Mesenchymal stem cell (in vitro differentiated cells and primary cell): ENCODE measurements at regions not wholly inside any gene's neighbourhood (a gene's known extent, or its start where the extent isn't known, plus 50 kb on each side); places are given as distances from the start of the nearest gene placed in this dataset.

ENCODE experiments used
- DNase-seq: peaks from one replicate; pipeline ENCODE4 v3.0.0-alpha.2; 2013
- H2AFZ ChIP-seq: one replicate; pipeline ENCODE4 v1.6.1; 2013; ENCODE audit warnings: low read depth, mild to moderate bottlenecking, control low read depth, inconsistent platforms, low read length, moderate library complexity
- H2AK5ac ChIP-seq: 2 replicates; pipeline ENCODE4 v1.6.1; 2013; ENCODE audit warnings: low read length, moderate library complexity, mild to moderate bottlenecking, inconsistent platforms; ENCODE audit not compliant: severe bottlenecking
- H2BK120ac ChIP-seq: one replicate; pipeline ENCODE4 v1.6.1; 2013; ENCODE audit warnings: low read depth, mild to moderate bottlenecking, inconsistent platforms, low read length, moderate library complexity
- H2BK12ac ChIP-seq, 2 experiments: one replicate each; pipeline ENCODE4 v1.6.1; 2013; ENCODE audit warnings: inconsistent platforms in 2 of 2, low read length in 2 of 2, mild to moderate bottlenecking in 2 of 2, moderate library complexity in 2 of 2, control low read depth in 1 of 2
- H2BK15ac ChIP-seq: one replicate; pipeline ENCODE4 v1.6.1; 2013; ENCODE audit warnings: mild to moderate bottlenecking, low read depth, inconsistent platforms; ENCODE audit not compliant: poor library complexity, severe bottlenecking
- H2BK5ac ChIP-seq: 2 replicates; pipeline ENCODE4 v1.6.1; 2013; ENCODE audit warnings: low read depth, mild to moderate bottlenecking, low read length, control low read depth, inconsistent platforms; ENCODE audit not compliant: poor library complexity, severe bottlenecking
- H3K14ac ChIP-seq, 2 experiments: one replicate each; pipeline ENCODE4 v1.6.1; 2013; ENCODE audit warnings: inconsistent platforms in 2 of 2, low read length in 2 of 2, control low read depth in 1 of 2, mild to moderate bottlenecking in 1 of 2, moderate library complexity in 1 of 2
- H3K18ac ChIP-seq, 2 experiments: one replicate each; pipeline ENCODE4 v1.6.1; 2013; ENCODE audit warnings: inconsistent platforms in 2 of 2, low read length in 2 of 2, control low read depth in 1 of 2, low read depth in 1 of 2, mild to moderate bottlenecking in 1 of 2
- H3K23ac ChIP-seq, 2 experiments: one replicate each; pipeline ENCODE4 v1.6.1; 2013; ENCODE audit warnings: inconsistent platforms in 2 of 2, low read length in 2 of 2, mild to moderate bottlenecking in 2 of 2, moderate library complexity in 2 of 2, control low read depth in 1 of 2
- H3K27ac ChIP-seq: 2 replicates; pipeline ENCODE4 v1.5.1; 2013; ENCODE audit warnings: mild to moderate bottlenecking, moderate library complexity, low read length, control low read depth, inconsistent platforms; ENCODE audit not compliant: poor library complexity, severe bottlenecking
- H3K27me3 ChIP-seq, 2 experiments: 2 replicates each; pipeline versions ENCODE4 v1.6.1 to v1.7.0; 2013; ENCODE audit warnings: low read length in 2 of 2, mild to moderate bottlenecking in 2 of 2, moderate library complexity in 2 of 2, control low read depth in 1 of 2, inconsistent platforms in 1 of 2; ENCODE audit not compliant: control insufficient read depth in 1 of 2, insufficient read depth in 1 of 2
- H3K36me3 ChIP-seq, 2 experiments: 2 replicates each; pipeline versions ENCODE4 v1.6.1 to v1.7.0; 2013; ENCODE audit warnings: low read length in 2 of 2, control low read depth in 1 of 2, inconsistent platforms in 1 of 2, low read depth in 1 of 2, mild to moderate bottlenecking in 1 of 2; ENCODE audit not compliant: insufficient read depth in 2 of 2, control insufficient read depth in 1 of 2
- H3K4ac ChIP-seq, 2 experiments: one replicate each; pipeline ENCODE4 v1.6.1; 2013; ENCODE audit warnings: inconsistent platforms in 2 of 2, low read length in 2 of 2, mild to moderate bottlenecking in 2 of 2, moderate library complexity in 2 of 2, control low read depth in 1 of 2, low read depth in 1 of 2
- H3K4me1 ChIP-seq: 2 replicates; pipeline ENCODE4 v1.6.1; 2013; ENCODE audit warnings: low read depth, low read length, control low read depth; ENCODE audit not compliant: control insufficient read depth, insufficient read depth
- H3K4me2 ChIP-seq: 2 replicates; pipeline ENCODE4 v1.6.1; 2013; ENCODE audit warnings: low read length, mild to moderate bottlenecking, inconsistent platforms; ENCODE audit not compliant: poor library complexity, severe bottlenecking
- H3K4me3 ChIP-seq, 2 experiments: 2 replicates each; pipeline versions ENCODE4 v1.5.1 to v1.7.0; 2013; ENCODE audit warnings: low read length in 2 of 2, mild to moderate bottlenecking in 2 of 2, control low read depth in 1 of 2, low read depth in 1 of 2; ENCODE audit not compliant: insufficient read depth in 1 of 2
- H3K79me1 ChIP-seq: replicated peaks from 2 replicates; pipeline ENCODE4 v1.6.1; 2013; ENCODE audit warnings: mild to moderate bottlenecking, control low read depth, low read length, inconsistent platforms; ENCODE audit not compliant: poor library complexity, severe bottlenecking
- H3K9ac ChIP-seq: 2 replicates; pipeline ENCODE4 v1.7.0; 2013; ENCODE audit warnings: mild to moderate bottlenecking, low read length, moderate library complexity
- H3K9me3 ChIP-seq: 2 replicates; pipeline ENCODE4 v1.7.0; 2013; ENCODE audit warnings: mild to moderate bottlenecking, low read length; ENCODE audit not compliant: control insufficient read depth
- H4K8ac ChIP-seq: one replicate; pipeline ENCODE4 v1.6.1; 2013; ENCODE audit warnings: inconsistent platforms, mild to moderate bottlenecking, low read length, moderate library complexity
- H4K91ac ChIP-seq: one replicate; pipeline ENCODE4 v1.6.1; 2013; ENCODE audit warnings: mild to moderate bottlenecking, low read length, inconsistent platforms
- WGBS: methylation state at CpG from one replicate; pipeline ENCODE4 v1.1.7; 2013; ENCODE audit warnings: mixed read lengths; 5-methylcytosine and 5-hydroxymethylcytosine counted together

DNA sequence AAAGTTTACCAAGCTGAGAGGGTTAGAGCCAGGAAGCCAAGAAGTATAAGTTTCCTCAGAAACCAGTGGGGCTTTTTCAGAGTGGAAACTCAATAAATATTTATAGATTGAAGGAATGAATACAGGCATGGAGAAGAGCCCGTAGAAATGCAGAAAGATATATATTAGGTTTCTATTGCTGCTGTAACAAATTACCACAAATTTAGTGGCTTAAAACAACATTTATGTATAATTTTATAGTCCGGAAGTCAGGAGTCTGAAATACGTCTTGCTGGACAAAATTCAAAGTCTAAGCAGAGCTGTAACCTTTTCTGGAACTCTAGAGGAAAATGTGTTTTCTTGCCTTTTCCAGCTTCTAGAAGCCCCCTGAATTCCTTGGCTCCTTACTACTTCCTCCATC lies 107.3 kb upstream of the SEMA3D start:
- Histone ChIP-seq H3K79me1 (no peaks in the 10 kb centered on the region), H4K91ac (no peak overlapping the region), H2BK12ac (no peak overlapping the region), H3K9me3 (no peaks in the 10 kb centered on the region), H2BK15ac (no peak overlapping the region), H3K4me2 (no peak overlapping the region), H3K18ac (no peak overlapping the region), H2AK5ac (no peak overlapping the region), H2AFZ (no peak overlapping the region), H4K8ac (no peak overlapping the region), H3K27me3 (no peaks in the 10 kb centered on the region), H3K9ac (no peak overlapping the region), H2BK120ac (no peak overlapping the region), H3K4me3 (no peak overlapping the region), H2BK5ac (no peak overlapping the region), H3K14ac (no peak overlapping the region), H3K4ac (no peak overlapping the region), H3K27ac (no peak overlapping the region), H3K23ac (no peak overlapping the region), H3K36me3 (no peaks in the 10 kb centered on the region), H3K4me1 (no peaks in the 10 kb centered on the region)
- DNase-seq, result no peak
- 100% methylated on average over 2 of the region's 3 CpGs for WGBS

DNA sequence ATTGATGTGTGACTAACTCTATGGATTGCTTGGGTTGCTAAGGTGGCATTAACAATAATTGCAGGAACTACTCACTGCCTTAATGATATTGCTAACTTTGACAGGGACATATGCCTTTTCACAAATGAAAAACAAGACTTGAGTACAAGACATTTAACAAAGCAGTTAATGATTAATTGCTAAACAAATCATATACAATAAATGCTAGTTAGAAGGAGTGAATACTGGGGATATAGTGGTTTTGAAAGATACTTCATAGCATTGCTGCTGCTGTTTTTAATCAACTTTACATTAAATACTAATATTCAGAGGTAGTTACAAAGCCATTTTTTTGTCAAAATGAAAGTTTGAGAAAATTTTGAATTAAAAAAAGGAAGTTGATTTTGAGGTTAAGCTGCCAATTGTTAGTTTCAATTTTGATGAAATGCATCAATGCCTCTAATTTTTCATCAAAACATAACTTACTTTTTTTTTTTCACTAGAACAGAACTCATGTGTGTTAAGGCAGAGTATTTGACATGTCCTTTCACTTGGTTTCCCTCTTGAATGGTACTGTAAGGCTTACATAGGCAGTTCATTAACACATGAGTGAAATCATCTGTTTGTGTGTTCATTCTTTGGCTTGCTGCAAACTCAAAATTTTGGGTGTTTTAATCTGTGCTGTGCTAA lies 106.2 kb upstream of the SEMA3D start:
- no peaks in the 10 kb centered on the region for H3K36me3 ChIP-seq
- H3K4me3 ChIP-seq, result no peak overlapping the region
- no peak overlapping the region for H4K91ac ChIP-seq
- no peak overlapping the region for H3K14ac ChIP-seq
- H2AK5ac ChIP-seq, result no peak overlapping the region
- H3K79me1 ChIP-seq, result no peaks in the 10 kb centered on the region
- H3K27me3 ChIP-seq, result no peaks in the 10 kb centered on the region
- H3K27ac ChIP-seq, result no peak overlapping the region
- no peak overlapping the region for H3K4ac ChIP-seq
- no peak for DNase-seq
- no peak overlapping the region for H4K8ac ChIP-seq
- H3K4me2 ChIP-seq, result no peak overlapping the region
- H3K9me3 ChIP-seq, result no peaks in the 10 kb centered on the region
- no peak overlapping the region for H2BK12ac ChIP-seq
- H3K9ac ChIP-seq, result no peak overlapping the region
- no peak overlapping the region for H2BK5ac ChIP-seq
- H3K23ac ChIP-seq, result no peak overlapping the region
- H3K4me1 ChIP-seq, result no peaks in the 10 kb centered on the region
- no peak overlapping the region for H2BK15ac ChIP-seq
- no peak overlapping the region for H2BK120ac ChIP-seq
- H2AFZ ChIP-seq, result no peak overlapping the region
- H3K18ac ChIP-seq, result no peak overlapping the region

DNA sequence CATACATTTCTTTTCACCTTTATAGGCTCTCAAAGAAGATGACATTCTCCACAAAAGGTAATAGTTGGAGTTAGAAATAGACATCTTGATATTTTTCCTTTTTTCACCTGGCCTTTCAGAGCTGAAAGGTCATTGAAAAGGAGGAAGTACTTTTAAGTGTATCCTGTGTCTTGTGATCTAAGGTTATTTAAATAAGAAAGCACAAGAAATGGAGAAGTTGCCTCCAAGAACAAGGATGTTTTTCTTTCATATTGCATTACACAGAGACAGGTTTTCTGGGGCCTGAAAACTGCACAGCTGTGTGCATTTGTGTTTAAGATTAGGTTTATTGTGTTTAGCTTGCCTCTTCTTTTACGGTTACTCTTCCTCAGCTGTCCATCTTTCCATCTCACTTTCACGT lies 103.4 kb upstream of the SEMA3D start:
- Histone ChIP-seq H2BK120ac (no peak overlapping the region), H3K23ac (no peak overlapping the region), H2AK5ac (no peak overlapping the region), H4K8ac (no peak overlapping the region), H2BK15ac (no peak overlapping the region), H3K4me3 (no peak overlapping the region), H3K9me3 (no peaks in the 10 kb centered on the region), H4K91ac (no peak overlapping the region), H3K9ac (no peak overlapping the region), H3K4me1 (no peaks in the 10 kb centered on the region), H2BK5ac (no peak overlapping the region), H3K27me3 (no peaks in the 10 kb centered on the region), H3K4me2 (no peak overlapping the region), H3K4ac (no peak overlapping the region), H3K27ac (no peak overlapping the region), H2BK12ac (no peak overlapping the region), H3K18ac (no peak overlapping the region), H2AFZ (no peak overlapping the region), H3K14ac (no peak overlapping the region), H3K36me3 (no peaks in the 10 kb centered on the region), H3K79me1 (no peaks in the 10 kb centered on the region)
- no CpG with 5 or more reads among the region's 2 CpGs for whole genome bisulfite sequencing
- DNase-seq, result no peak

DNA sequence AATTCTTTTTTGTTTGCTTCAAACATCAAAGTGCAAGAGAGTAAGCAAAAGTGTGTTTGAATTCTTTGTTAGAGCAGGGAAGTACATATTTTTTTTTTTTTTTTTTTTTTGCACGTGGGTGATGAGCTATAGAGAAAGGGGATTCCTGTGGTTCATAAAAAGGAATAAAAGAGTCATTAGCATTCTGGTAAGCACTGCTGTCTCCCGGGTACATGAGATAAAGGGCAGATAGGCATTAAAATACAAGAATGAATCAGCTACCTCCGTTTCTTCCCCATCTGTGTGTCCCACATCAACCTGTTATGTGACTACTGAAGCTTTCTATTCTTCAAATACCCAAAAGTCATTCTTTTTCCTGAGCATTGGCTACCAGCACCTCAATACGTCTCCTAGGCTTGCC lies 102.4 kb upstream of the SEMA3D start:
- H4K91ac ChIP-seq, result no peak overlapping the region
- no peak overlapping the region for H3K23ac ChIP-seq
- no peak overlapping the region for H3K14ac ChIP-seq
- H2AFZ ChIP-seq, result no peak overlapping the region
- no peak overlapping the region for H3K4me2 ChIP-seq
- no peak overlapping the region for H2AK5ac ChIP-seq
- no peaks in the 10 kb centered on the region for H3K9me3 ChIP-seq
- H3K27me3 ChIP-seq, result no peaks in the 10 kb centered on the region
- no peak overlapping the region for H3K4ac ChIP-seq
- H3K9ac ChIP-seq, result no peak overlapping the region
- H4K8ac ChIP-seq, result no peak overlapping the region
- H3K36me3 ChIP-seq, result no peaks in the 10 kb centered on the region
- H3K4me3 ChIP-seq, result no peak overlapping the region
- no peak overlapping the region for H3K27ac ChIP-seq
- H2BK120ac ChIP-seq, result no peak overlapping the region
- no peak for DNase-seq
- no peaks in the 10 kb centered on the region for H3K4me1 ChIP-seq
- H3K18ac ChIP-seq, result no peak overlapping the region
- no peak overlapping the region for H2BK5ac ChIP-seq
- no peak overlapping the region for H2BK12ac ChIP-seq
- H2BK15ac ChIP-seq, result no peak overlapping the region
- H3K79me1 ChIP-seq, result no peaks in the 10 kb centered on the region
- 92% methylated on average over 3 of the region's 4 CpGs for WGBS
